Epidermal melanocyte (primary cell): ENCODE measurements at regions not wholly inside any gene's neighbourhood (a gene's known extent, or its start where the extent isn't known, plus 50 kb on each side); places are given as distances from the start of the nearest gene placed in this dataset.
"Not testable (repeated sequence)": the region's sequence is repeated elsewhere in the genome, so short reads cannot be mapped to it uniquely, and the experiment has no call there.

Source experiments
- DNase-seq: peaks from one replicate; pipeline ENCODE4 v3.0.0; 2011; ENCODE audit warnings: low spot score; ENCODE audit not compliant: insufficient read length

DNA sequence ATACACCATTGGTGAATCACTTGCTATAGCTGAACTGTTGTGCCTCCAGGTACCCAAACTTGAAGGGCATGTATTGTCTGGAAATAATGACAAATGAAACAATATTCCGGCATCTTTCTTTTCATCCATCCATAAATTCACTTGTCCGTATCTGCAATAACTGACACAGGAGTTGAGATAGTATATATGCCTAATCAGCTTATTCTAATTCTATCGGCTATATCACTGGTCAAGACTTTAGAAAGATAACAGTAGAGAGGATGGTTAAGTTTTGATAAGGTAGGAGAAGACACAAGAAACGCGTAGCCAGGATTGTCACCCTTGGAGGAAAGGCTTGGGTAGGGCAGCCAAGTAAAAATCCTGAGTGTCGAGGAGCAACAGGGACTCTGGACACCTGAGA lies 1634.6 kb upstream of the CELF4 start:
- DNase-seq: no peak

GRCh38 chr18:39199231-39199855 lies 1633.7 kb upstream of the CELF4 start:
- no peak for DNase-seq

DNA sequence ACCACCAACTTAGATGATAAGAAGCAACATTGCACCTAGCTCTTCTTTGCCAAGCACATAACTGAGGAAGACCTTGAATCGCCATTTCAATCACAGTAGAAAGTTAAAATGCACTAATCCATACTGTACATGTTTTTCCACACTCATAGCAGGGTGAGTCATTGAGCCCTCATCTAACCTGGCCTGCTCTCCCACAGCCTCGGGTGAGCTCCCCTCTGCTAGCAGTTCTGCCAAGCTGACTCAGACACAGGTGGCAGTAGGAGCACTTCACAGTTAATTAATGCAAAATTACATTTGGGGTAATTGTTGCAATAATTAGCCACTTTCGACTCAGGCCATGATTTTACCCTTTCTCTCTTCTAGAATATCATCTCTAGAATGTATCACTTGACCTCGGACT lies 1632.8 kb upstream of the CELF4 start:
- no peak for DNase-seq

DNA sequence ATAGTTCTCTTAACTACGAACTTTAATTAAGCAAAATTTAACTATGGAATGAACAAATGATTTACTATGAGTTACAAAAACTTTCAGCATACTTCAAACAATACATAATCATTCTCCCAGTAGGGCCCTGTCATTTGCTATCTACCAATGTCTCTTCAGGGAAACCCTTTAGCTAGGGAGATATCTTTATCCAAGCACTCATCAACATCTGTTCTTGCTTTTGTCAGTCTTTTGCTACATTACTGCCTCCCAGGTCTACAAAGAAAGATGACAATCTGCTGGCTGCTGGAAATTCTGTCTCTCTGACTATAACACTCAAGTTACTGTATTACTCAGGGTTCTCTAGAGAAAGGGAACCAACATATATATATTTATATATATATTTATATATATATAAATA lies 1626.3 kb upstream of the CELF4 start:
- DNase-seq: no peak

GRCh38 chr18:39191058-39191457 lies 1625.5 kb upstream of the CELF4 start:
- DNase-seq: no peak

DNA sequence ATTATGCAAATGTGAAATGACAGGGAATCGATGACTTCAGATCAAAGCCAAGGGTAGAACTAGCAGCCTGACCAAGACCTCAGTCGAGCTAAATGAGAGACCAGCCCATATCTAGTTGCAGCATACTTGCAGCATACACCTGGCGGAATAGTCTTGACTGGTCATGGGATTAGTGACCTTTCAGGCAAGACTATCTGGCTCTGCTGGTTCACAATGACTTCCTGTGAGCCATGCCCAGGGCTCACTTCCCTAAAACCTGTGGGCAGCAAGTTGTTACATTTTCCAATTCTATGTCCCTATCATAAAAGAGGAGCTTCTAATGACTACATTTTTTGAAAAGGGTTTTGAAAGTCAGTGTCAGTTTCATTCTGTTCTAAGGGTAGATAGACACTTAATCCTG lies 1624.9 kb upstream of the CELF4 start:
- DNase-seq: no peak

GRCh38 chr18:39188278-39188677 lies 1622.7 kb upstream of the CELF4 start:
- no peak for DNase-seq

DNA sequence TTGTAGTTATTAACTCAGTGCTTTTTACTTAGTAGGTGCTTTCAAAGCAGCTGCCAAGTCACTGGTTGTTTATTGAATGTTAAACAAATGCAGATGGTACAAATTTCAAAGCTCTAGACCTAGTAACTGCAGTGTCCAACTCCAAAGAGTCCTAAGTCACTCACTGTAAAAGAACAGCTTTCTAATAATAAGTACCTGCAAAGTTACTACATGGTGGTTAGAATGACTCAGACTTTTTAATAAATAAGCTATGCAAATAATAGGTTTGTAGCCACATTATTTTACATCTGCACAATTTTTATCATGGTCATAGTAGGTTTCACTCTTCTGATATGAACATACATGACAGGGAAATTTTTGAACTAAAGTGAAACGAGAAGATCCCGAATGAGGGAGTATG lies 1620.4 kb upstream of the CELF4 start:
- DNase-seq: no peak

DNA sequence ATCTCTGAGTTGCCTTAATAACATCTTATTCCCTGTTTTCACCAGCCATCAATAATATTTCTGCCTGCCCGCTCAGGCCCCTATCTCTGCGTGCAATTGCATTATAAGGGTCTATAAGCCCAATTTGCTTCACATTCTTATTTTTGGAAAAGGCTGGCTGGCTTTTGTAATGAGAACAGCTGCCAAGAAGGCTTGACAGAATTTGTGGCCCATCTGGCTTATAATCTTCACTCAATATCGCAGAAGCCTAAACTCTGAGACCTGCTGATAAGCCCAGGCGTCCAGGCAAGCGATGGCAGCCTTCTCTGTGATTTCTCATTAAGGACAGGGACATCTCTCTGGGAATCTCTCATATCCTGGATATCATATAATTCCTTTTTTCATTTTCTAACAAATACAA lies 1618.6 kb upstream of the CELF4 start:
- no peak for DNase-seq

- no peak for DNase-seq
Observed at GRCh38 chr18:39178166-39178565, 1612.6 kb upstream of the CELF4 start.

- DNase-seq: no peak
Observed at GRCh38 chr18:39172695-39173421, 1607.3 kb upstream of the CELF4 start.

DNA sequence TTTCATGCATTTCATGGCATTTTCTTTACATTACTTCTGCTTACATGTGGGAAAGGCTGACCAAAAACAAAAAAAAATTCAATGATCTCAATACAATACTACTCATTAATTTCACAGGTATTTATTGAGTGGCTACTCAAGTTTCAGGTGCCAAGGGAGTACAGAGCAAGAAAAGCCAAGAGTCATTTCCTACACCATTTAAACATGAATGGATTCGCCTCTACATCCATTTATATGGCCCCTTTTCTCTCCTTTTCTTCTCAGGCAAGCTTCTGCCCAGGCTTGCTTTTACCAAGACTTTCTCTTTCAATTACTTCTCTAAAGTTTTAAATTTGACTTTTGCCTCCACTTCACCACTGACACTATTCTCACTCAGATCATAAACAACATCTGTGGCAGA lies 1603.1 kb upstream of the CELF4 start:
- DNase-seq: no peak

DNA sequence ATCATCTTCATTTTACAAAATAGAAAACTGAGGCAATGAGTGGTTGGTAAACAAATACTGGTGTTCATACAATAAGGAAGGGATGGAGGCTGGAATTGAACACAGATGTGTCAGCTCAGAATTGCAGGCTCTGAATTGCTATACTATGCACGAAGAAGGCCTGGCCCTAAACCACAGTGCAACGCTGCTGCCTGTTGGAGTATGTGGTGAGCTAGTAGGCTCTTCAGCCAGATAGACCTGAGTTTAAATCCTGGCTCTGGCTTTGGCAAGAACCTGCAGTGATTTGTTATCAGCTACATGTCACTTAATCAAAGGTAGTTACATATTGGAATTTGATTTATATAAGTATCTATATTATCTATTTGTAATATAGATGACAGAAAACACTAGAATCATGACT lies 1602.4 kb upstream of the CELF4 start:
- DNase-seq: no peak

DNA sequence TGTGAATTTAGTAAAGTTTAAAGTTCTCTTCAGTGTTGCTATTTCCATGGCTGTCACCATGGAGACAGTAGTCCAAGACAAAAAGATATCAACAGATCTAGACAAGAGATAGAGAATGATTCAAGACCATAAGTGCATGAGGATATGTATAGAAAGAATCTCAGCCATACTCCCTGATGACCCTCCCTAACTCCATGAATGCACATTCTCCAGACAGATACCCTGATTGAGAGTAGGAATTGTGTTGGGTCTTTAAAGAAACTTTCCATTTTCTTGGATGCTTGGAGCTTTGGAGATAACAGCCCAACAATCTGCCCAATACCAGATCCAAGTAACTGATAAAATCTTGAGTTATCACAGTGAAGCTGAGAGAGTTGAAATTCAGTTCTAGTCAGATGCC lies 1601.2 kb upstream of the CELF4 start:
- DNase-seq: no peak

- no peak for DNase-seq
Observed at GRCh38 chr18:39162013-39162827, 1596.6 kb upstream of the CELF4 start.

DNA sequence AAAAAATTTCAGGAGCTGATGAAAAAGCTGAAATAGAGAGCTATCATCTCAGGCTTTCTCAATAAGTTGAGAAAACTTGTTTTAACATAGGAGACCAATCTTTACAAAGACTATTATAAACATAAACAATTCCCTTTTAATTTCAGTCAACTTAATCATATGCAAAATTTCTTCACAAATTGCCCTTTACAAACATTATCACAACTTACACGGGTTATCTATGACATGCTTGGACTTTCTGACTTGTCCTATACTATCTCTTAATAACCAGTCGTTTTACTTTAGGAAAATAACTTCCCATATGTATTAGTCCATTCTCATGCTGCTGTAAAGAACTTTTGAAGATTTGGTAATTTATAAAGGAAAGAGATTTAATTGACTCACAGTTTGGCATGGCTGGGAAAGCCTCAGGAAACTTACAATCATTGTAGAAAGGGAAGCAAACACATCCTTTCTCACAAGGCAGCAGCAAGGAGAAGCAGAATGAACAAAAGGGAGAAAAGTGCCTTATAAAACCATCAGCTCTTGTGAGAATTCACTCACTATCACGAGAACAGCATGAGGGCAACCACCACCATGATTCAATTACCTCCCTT lies 1583.7 kb upstream of the CELF4 start:
- DNase-seq: no peak

GRCh38 chr18:39134255-39134654 lies 1568.7 kb upstream of the CELF4 start:
- no peak for DNase-seq

DNA sequence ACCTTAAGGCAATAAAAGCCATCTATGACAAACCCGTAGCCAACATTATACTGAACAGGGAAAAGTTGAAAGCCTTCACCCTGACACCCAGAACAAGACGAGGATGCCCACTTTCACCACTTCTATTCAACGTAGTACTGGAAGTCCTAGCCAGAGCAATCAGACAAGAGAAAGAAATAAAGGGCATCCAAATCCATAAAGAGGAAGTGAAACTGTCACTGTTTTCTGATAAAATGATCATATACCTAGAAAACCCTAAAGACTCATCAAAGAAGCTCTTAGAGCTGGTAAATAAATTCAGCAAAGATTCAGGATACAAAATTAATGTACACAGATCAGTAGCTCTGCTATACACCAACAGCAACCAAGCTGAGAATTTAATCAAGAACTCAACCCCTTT lies 1561.9 kb upstream of the CELF4 start:
- DNase-seq: not testable (repeated sequence)

DNA sequence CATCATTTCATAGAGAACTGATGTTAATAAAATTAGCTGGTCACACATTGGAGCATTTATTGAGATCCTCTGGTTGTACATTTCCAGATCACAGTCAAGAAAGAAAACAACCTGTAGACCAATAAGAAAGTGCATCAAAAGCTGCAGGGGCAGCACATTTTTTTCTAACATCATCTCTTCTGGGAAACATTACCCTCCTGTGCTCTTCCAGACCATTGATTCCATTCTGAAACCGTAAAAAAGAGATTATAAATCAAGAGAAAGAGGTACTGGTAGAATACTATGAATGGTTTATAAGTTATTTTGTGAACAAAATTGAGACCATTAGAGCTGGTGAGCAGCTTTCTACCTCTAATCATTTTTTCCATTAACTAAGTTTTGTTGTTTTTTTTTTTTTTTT lies 1548.2 kb upstream of the CELF4 start:
- no peak for DNase-seq

DNA sequence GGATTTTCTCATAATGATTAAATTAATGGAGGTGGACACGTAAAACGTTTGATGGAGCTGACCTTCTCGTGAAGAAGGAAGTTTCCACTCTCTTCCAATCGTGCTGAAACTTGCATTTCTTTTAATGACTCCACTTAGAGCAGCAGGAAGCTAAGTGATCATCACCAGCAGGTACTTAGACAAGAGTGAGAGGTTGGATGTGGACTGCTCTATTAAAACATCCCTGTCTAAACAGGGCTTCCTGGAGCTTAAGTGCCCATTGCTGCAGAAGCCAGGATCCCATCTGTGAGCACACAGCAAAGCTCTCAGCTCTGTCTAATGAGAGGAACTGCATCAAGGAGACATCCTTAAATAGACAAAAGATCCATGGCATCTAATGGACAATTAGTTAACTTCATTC lies 1539.5 kb upstream of the CELF4 start:
- no peak for DNase-seq

GRCh38 chr18:39072970-39073369 lies 1507.4 kb upstream of the CELF4 start:
- no peak for DNase-seq

GRCh38 chr18:39062426-39062825 lies 1496.8 kb upstream of the CELF4 start:
- no peak for DNase-seq
